ENCODE measurements at regions not wholly inside any gene's neighbourhood (a gene's known extent, or its start where the extent isn't known, plus 50 kb on each side); places are given as distances from the start of the nearest gene placed in this dataset.

- TF ChIP-seq CTCF (conservative IDR thresholded peaks at IDR 0.05) (no peak), ZFX (IDR thresholded peaks at IDR 0.05) (no peak)
Observed at GRCh38 chr2:188845692-188846091, 128.5 kb upstream of the COL3A1 start.

All from C4-2B (cell line).